Neural progenitor cell (in vitro differentiated cells): ENCODE measurements at regions not wholly inside any gene's neighbourhood (a gene's known extent, or its start where the extent isn't known, plus 50 kb on each side); places are given as distances from the start of the nearest gene placed in this dataset.

Experiments used
- CTCF ChIP-seq: fragments of 200-600 bp; sonication (generic); IDR thresholded peaks from 2 replicates; pipeline ENCODE4 v1.5.1; 2017; ENCODE audit warnings: antibody characterized with exemption, mild to moderate bottlenecking
- EZH2 ChIP-seq: fragments of 200-600 bp; sonication (generic); IDR thresholded peaks from 2 replicates; pipeline ENCODE4 v1.6.1; 2017; ENCODE audit warnings: antibody characterized with exemption, mild to moderate bottlenecking, moderate library complexity
- EZH2phosphoT487 ChIP-seq: fragments of 200-600 bp; sonication (generic); IDR thresholded peaks from 2 replicates; pipeline ENCODE4 v1.6.1; 2017; ENCODE audit warnings: antibody characterized with exemption

GRCh38 chr14:97074856-97075255, 277.7 kb downstream of the VRK1 start:
- TF ChIP-seq CTCF (no peak), EZH2 (no peak), EZH2phosphoT487 (no peak)
